Hepatocyte (in vitro differentiated cells): ENCODE measurements at regions not wholly inside any gene's neighbourhood (a gene's known extent, or its start where the extent isn't known, plus 50 kb on each side); places are given as distances from the start of the nearest gene placed in this dataset.
"Not testable (repeated sequence)": the region's sequence is repeated elsewhere in the genome, so short reads cannot be mapped to it uniquely, and the experiment has no call there.

Source experiments
- DNase-seq: peaks from one replicate; pipeline ENCODE4 v3.0.0-alpha.2; 2016; ENCODE audit warnings: low spot score
- H2AFZ ChIP-seq: fragments of 200-600 bp; sonication (generic); 2 replicates; pipeline ENCODE4 v1.6.0; 2016; ENCODE audit warnings: antibody characterized with exemption, mild to moderate bottlenecking
- H3K27ac ChIP-seq: fragments of 200-600 bp; sonication (generic); 2 replicates; pipeline ENCODE4 v1.5.1; 2016; ENCODE audit warnings: mild to moderate bottlenecking
- H3K27me3 ChIP-seq: fragments of 200-600 bp; sonication (generic); 2 replicates; pipeline ENCODE4 v1.6.1; 2016
- H3K36me3 ChIP-seq: fragments of 200-600 bp; sonication (generic); replicated peaks from 2 replicates; pipeline ENCODE4 v1.5.1; 2016; ENCODE audit warnings: low read depth; ENCODE audit not compliant: insufficient read depth
- H3K4me1 ChIP-seq: fragments of 200-600 bp; sonication (generic); 2 replicates; pipeline ENCODE4 v1.5.1; 2016; ENCODE audit warnings: mild to moderate bottlenecking, moderate library complexity; ENCODE audit not compliant: insufficient read depth
- H3K4me2 ChIP-seq: fragments of 200-600 bp; sonication (generic); 2 replicates; pipeline ENCODE4 v1.6.0; 2016
- H3K4me3 ChIP-seq: fragments of 200-600 bp; sonication (generic); 2 replicates; pipeline ENCODE4 v1.5.1; 2016; ENCODE audit warnings: mild to moderate bottlenecking
- H3K79me2 ChIP-seq: fragments of 200-600 bp; sonication (generic); 2 replicates; pipeline ENCODE4 v1.6.0; 2017; ENCODE audit warnings: mild to moderate bottlenecking
- H3K9me2 ChIP-seq: fragments of 200-600 bp; sonication (generic); replicated peaks from 2 replicates; pipeline ENCODE4 v1.6.0; 2017; ENCODE audit warnings: mild to moderate bottlenecking; ENCODE audit not compliant: insufficient read depth
- H3K9me3 ChIP-seq: fragments of 200-600 bp; sonication (generic); 2 replicates; pipeline ENCODE4 v1.5.1; 2016; ENCODE audit warnings: low read depth, mild to moderate bottlenecking
- H4K20me1 ChIP-seq: fragments of 200-600 bp; sonication (generic); 2 replicates; pipeline ENCODE4 v1.6.0; 2016; ENCODE audit warnings: mild to moderate bottlenecking; ENCODE audit not compliant: insufficient read depth, poor library complexity, severe bottlenecking
- CTCF ChIP-seq: fragments of 200-600 bp; sonication (generic); IDR thresholded peaks from 2 replicates; pipeline ENCODE4 v1.5.1; 2016; ENCODE audit warnings: antibody characterized with exemption, mild to moderate bottlenecking; ENCODE audit not compliant: poor library complexity
- EZH2 ChIP-seq: fragments of 200-600 bp; sonication (generic); IDR thresholded peaks from 2 replicates; pipeline ENCODE4 v1.6.1; 2016; ENCODE audit warnings: antibody characterized with exemption, mild to moderate bottlenecking, borderline replicate concordance
- EZH2phosphoT487 ChIP-seq: fragments of 200-600 bp; sonication (generic); IDR thresholded peaks from one replicate; pipeline ENCODE4 v1.6.1; 2018; ENCODE audit warnings: antibody characterized with exemption, mild to moderate bottlenecking, low read depth, moderate library complexity; ENCODE audit not compliant: unreplicated experiment, severe bottlenecking
- WGBS: methylation state at CpG from one replicate; pipeline ENCODE4 v1.1.6; 2016; ENCODE audit warnings: low lambda C conversion rate; ENCODE audit errors: missing lambda C conversion rate; 5-methylcytosine and 5-hydroxymethylcytosine counted together

- Histone ChIP-seq H3K9me2 (no peaks in the 10 kb centered on the region), H3K27ac (no peak overlapping the region), H3K79me2 (no peaks in the 10 kb centered on the region), H3K9me3 (no peaks in the 10 kb centered on the region), H3K4me2 (no peak overlapping the region), H3K36me3 (no peaks in the 10 kb centered on the region), H3K4me1 (no peaks in the 10 kb centered on the region), H2AFZ (no peak overlapping the region), H3K4me3 (no peak overlapping the region), H4K20me1 (no peaks in the 10 kb centered on the region), H3K27me3 (no peaks in the 10 kb centered on the region)
- no peak for TF ChIP-seq EZH2
- no peak for DNase-seq
- 86% methylated on average over 1 of the region's 1 CpG for WGBS
These were observed 633.2 kb downstream of the MCTP2 start for GRCh38 chr15:94864600-94864999.

DNA sequence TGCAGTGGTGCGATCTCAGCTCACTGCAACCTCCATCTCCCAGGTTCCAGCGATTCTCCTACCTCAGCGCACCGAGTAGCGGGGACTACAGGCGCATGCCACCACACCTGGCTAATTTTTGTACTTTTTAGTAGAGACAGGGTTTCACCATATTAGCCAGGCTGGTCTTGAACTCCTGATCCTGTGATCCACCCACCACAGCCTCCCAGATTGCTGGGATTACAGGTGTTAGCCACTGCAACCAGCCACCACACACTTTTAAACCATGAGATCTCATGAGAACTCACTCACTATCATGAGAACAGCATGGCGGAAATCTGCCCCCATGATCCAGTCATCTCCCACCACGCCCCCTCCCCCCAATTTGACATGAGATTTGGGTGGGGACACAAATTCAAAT, 636.9 kb downstream of the MCTP2 start:
- H3K4me3 ChIP-seq, H3K36me3 ChIP-seq, DNase-seq, H3K9me2 ChIP-seq, H3K27ac ChIP-seq, H3K27me3 ChIP-seq, H3K9me3 ChIP-seq, H4K20me1 ChIP-seq, H3K4me2 ChIP-seq, H3K79me2 ChIP-seq, H2AFZ ChIP-seq, H3K4me1 ChIP-seq: not testable (repeated sequence)
- 91% methylated on average over 8 of the region's 8 CpGs for WGBS

- WGBS = 100% methylated on average over 2 of the region's 2 CpGs
- Histone ChIP-seq H3K4me1 (no peaks in the 10 kb centered on the region), H3K4me2 (no peak overlapping the region), H3K27ac (no peak overlapping the region), H3K4me3 (no peak overlapping the region), H3K9me2 (no peaks in the 10 kb centered on the region), H2AFZ (no peak overlapping the region), H3K79me2 (no peaks in the 10 kb centered on the region), H3K9me3 (peaks cover 4% of the 10 kb centered on the region), H3K36me3 (no peaks in the 10 kb centered on the region), H3K27me3 (no peaks in the 10 kb centered on the region), H4K20me1 (no peaks in the 10 kb centered on the region)
- TF ChIP-seq EZH2phosphoT487 = no peak
- TF ChIP-seq CTCF = no peak
- no peak for TF ChIP-seq EZH2
- DNase-seq = no peak
These were observed 644.2 kb downstream of the MCTP2 start for GRCh38 chr15:94875550-94875949.

DNA sequence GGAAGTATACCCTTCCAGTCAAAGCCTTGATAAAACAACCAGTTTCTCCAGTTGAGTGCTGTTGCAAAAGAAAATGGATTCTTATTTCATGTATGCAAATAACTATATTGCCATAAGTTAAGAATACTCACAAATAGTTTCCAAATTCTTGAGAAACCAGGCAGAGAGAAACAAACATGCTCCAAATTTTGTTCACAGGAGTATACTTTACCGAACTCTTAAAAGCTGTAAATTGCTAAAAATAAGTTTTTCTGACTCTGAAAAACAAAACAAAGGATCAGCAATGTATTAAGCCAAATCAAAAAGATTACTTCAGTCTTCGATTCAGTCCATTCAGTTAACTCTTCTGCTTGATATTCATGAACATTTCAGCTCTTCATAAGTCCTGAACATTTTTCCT, 646.5 kb downstream of the MCTP2 start:
- Histone ChIP-seq H3K4me2 (no peak overlapping the region), H2AFZ (no peak overlapping the region), H3K4me1 (no peaks in the 10 kb centered on the region), H3K27ac (no peak overlapping the region), H3K27me3 (no peaks in the 10 kb centered on the region), H4K20me1 (no peaks in the 10 kb centered on the region), H3K4me3 (no peak overlapping the region), H3K36me3 (no peaks in the 10 kb centered on the region), H3K9me3 (peaks cover 4% of the 10 kb centered on the region), H3K9me2 (no peaks in the 10 kb centered on the region), H3K79me2 (no peaks in the 10 kb centered on the region)
- WGBS = 83% methylated on average over 2 of the region's 2 CpGs
- no peak for TF ChIP-seq EZH2
- no peak for TF ChIP-seq EZH2phosphoT487
- no peak for TF ChIP-seq CTCF
- DNase-seq = no peak
